Esophagus squamous epithelium (tissue), 4 donors: ENCODE measurements at regions not wholly inside any gene's neighbourhood (a gene's known extent, or its start where the extent isn't known, plus 50 kb on each side); places are given as distances from the start of the nearest gene placed in this dataset.

Experiments used
- POLR2A ChIP-seq, 4 donors: fragments of 450-650 bp; IDR thresholded peaks; one replicate each; pipeline ENCODE4 v1.6.1; 2017; ENCODE audit warnings: antibody characterized with exemption in 4 of 4, mild to moderate bottlenecking in 4 of 4, moderate library complexity in 3 of 4
- TF ChIP-seq, protein P1 (sequence below), 6 experiments: fragments of 450-650 bp in 4 of 6; fragments of 200-600 bp in 2 of 6; sonication (generic) in 2 of 6; IDR thresholded peaks; one replicate each; pipeline ENCODE4 v1.5.1; 2016 to 2019; ENCODE audit warnings: antibody characterized with exemption in 6 of 6, mild to moderate bottlenecking in 4 of 6, moderate library complexity in 4 of 6

DNA sequence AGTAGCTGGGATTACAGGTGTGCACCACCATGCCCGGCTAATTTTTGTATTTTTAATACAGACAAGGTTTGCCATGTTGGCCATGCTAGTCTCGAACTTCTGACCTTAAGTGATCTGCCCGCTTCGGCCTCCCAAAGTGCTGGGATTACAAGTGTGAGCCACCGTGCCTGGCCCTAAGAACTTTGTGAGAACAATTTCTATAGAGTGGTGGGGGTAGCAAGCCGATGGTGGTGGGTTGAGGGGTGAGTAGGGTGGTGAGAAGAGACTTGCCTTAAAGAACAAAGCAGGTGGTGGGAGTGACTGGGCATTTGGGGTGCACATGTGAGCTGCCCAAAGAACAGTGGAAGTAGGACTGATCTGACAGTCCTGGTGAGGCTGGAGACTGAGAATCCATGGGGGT lies 76.0 kb upstream of the ASB18 start:
- no peak for TF ChIP-seq POLR2A (IDR thresholded peaks at IDR 0.05)
- TF ChIP-seq, protein P1, sequence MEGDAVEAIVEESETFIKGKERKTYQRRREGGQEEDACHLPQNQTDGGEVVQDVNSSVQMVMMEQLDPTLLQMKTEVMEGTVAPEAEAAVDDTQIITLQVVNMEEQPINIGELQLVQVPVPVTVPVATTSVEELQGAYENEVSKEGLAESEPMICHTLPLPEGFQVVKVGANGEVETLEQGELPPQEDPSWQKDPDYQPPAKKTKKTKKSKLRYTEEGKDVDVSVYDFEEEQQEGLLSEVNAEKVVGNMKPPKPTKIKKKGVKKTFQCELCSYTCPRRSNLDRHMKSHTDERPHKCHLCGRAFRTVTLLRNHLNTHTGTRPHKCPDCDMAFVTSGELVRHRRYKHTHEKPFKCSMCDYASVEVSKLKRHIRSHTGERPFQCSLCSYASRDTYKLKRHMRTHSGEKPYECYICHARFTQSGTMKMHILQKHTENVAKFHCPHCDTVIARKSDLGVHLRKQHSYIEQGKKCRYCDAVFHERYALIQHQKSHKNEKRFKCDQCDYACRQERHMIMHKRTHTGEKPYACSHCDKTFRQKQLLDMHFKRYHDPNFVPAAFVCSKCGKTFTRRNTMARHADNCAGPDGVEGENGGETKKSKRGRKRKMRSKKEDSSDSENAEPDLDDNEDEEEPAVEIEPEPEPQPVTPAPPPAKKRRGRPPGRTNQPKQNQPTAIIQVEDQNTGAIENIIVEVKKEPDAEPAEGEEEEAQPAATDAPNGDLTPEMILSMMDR (IDR thresholded peaks at IDR 0.05) = no peak
